ENCODE measurements at regions not wholly inside any gene's neighbourhood (a gene's known extent, or its start where the extent isn't known, plus 50 kb on each side); places are given as distances from the start of the nearest gene placed in this dataset.
A peak's percentile ranks its signal among the peaks of the same experiment; 100 is the strongest.

- no peak overlapping the region for H3K4me3 ChIP-seq (ENCODE audit: low read length)
- DNase-seq (ENCODE audit: low read depth), result no peak
- no peak for TF ChIP-seq CTCF (IDR thresholded peaks at IDR 0.05; ENCODE audit: insufficient read depth, low read depth, low read length, missing control alignments)
Measured at GRCh38 chr1:10848109-10848684, 51.8 kb upstream of the CASZ1 start.

- DNase-seq (ENCODE audit: low read depth), result no peak
- H3K4me3 ChIP-seq (ENCODE audit: low read length), result no peak overlapping the region
- TF ChIP-seq CTCF (IDR thresholded peaks at IDR 0.05; ENCODE audit: insufficient read depth, low read depth, low read length, missing control alignments), result no peak
Measured at GRCh38 chr1:10850026-10850425, 53.6 kb upstream of the CASZ1 start.

- no peak for TF ChIP-seq CTCF (IDR thresholded peaks at IDR 0.05; ENCODE audit: insufficient read depth, low read depth, low read length, missing control alignments)
- no peak overlapping the region for H3K4me3 ChIP-seq (ENCODE audit: low read length)
Measured at GRCh38 chr1:10851024-10852013, 54.9 kb upstream of the CASZ1 start.

GRCh38 chr1:10852018-10852417 is 55.6 kb upstream of the CASZ1 start:
- DNase-seq (ENCODE audit: low read depth), result no peak
- no peak for TF ChIP-seq CTCF (IDR thresholded peaks at IDR 0.05; ENCODE audit: insufficient read depth, low read depth, low read length, missing control alignments)
- H3K4me3 ChIP-seq (ENCODE audit: low read length), result no peak overlapping the region

More at GRCh38 chr1:10851024-10852013, 54.9 kb upstream of the CASZ1 start:
- no peak for DNase-seq (ENCODE audit: low read depth)

GRCh38 chr1:10852486-10852885 is 56.0 kb upstream of the CASZ1 start:
- DNase-seq (ENCODE audit: low read depth), result peak; percentile 32
- no peak for TF ChIP-seq CTCF (IDR thresholded peaks at IDR 0.05; ENCODE audit: insufficient read depth, low read depth, low read length, missing control alignments)
- H3K4me3 ChIP-seq (ENCODE audit: low read length), result no peak overlapping the region

GRCh38 chr1:10852998-10853520 is 56.6 kb upstream of the CASZ1 start:
- TF ChIP-seq CTCF (IDR thresholded peaks at IDR 0.05; ENCODE audit: insufficient read depth, low read depth, low read length, missing control alignments), result no peak
- no peak for DNase-seq (ENCODE audit: low read depth)
- H3K4me3 ChIP-seq (ENCODE audit: low read length), result no peak overlapping the region

Measured in epithelial cell of esophagus (primary cell).